ENCODE measurements at regions not wholly inside any gene's neighbourhood (a gene's known extent, or its start where the extent isn't known, plus 50 kb on each side); places are given as distances from the start of the nearest gene placed in this dataset.

DNA sequence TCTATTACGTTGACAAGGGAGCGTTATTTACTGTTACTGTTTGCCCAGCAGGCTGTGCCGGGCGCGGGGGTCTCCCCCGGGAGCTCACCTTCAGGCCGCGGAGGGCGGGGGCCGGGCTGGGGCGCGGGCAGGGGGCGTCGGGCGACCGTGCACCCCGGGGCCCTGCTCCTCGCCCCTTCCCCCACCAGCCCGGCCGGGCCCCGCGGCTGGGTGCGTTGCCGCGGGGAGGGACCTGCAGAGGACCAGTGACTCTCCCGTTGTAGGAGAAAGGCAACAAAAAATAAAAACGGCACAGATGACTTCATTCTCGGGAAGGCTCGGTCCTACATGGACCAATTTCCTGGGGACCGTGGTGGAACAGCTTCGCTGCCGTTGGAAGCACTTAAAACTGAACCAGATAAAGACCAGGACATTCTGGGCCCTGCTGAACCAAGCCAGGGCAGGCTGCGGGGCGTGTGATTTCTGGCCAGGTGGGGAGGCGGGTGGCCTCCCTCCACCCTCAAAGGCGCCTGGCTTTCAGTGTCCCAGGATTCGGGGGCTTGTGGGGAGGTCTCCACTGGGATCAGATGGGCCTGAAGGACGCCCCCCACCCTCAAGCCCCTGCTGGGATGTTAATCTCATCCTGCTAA is 57.4 kb downstream of the IGLL1 start:
- no peak for DNase-seq

DNA sequence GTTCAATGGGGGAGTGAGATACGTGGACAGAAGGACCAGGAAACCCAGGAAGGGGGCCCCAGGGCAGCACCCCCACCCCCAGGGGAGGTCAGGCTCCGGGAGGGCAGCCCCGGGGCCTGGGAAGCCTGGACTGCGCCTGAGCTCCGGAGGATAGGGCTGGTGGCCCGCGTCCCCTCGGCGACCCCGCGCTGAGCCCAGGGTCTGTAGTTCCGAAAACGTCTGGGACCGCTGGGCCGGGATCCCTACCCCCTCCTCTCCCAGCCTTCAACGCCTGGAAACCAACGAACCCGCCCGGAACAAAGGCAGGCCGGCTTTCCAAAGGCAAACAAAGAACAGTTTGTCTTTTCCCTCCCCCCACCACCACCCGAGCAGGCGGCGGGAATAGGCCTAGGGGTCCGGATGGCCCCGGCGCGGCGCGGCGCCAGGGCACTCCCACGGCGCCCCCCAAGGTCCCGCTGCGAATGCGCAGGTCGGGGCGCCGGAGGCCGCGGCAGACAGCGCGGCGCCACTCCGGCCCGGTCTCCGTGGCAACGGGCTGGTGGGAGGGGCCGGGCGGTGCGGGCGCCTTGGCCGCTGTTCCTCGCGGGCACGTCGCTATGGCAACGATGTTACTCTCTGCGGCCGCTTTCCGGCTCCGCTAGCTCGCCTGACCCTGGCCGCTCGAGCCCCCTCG is 58.5 kb downstream of the IGLL1 start:
- DNase-seq, result peak; percentile 86

DNA sequence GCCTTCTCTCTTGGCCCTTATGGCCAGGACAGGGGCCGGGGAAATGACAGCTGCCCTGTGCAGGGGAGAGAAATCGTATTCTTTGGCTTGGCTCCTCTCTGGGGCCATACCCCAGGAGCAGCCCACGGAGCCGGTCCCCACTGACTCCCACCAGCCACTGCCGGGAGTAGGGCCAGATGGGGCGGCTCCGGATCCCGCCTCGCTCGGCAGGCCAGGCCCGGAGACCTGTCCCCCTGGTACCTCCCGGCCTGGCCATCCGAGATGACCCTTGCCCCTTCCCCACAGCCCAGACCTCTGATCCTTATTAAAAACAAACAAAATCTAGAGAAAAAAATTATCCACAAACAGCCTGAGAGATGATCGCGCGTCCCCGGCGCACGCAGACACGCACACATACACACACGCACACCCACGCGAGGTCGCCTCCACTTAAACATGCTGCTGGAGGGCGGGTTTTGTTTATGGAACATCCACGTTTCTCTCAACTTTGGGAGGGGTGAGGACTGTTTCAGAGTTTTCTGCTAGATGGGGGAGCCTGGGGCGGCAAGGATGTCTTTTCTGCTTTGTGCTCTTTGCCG is 59.1 kb downstream of the IGLL1 start:
- no peak for DNase-seq

DNA sequence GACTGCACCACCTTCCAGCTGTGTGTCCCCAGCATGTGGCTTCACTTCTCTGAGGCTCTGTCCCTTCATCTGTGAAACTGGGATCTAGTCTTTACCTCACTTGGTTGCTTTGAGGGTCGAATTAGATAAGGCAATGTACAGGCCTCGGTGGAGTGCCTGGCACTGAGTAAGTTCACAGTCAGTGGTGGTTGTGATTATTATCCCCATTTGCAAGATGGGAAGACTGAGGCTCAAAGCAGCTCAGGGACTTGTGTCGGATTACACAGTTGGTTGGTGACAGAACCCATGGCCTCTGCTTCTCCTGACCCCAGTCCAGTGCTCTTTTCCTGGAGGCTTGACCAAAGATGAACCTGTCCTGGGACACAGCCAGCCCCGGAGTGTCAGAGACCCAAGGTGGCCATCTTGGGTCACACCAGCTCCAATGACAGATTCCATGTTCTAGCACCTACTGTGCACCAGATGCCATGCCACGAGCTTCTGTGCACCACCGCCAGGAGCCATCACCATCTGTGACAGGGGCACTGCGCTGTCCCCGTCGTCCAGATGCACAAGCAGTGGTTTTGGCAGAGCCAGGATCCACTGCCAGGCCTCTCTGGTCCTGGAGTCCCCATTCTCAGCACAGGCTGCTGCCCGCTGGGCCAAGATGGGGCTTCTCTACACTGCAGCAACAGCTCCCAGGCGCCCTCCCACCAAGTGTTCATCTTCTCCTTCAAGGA is 60.5 kb downstream of the IGLL1 start:
- DNase-seq, result no peak

DNA sequence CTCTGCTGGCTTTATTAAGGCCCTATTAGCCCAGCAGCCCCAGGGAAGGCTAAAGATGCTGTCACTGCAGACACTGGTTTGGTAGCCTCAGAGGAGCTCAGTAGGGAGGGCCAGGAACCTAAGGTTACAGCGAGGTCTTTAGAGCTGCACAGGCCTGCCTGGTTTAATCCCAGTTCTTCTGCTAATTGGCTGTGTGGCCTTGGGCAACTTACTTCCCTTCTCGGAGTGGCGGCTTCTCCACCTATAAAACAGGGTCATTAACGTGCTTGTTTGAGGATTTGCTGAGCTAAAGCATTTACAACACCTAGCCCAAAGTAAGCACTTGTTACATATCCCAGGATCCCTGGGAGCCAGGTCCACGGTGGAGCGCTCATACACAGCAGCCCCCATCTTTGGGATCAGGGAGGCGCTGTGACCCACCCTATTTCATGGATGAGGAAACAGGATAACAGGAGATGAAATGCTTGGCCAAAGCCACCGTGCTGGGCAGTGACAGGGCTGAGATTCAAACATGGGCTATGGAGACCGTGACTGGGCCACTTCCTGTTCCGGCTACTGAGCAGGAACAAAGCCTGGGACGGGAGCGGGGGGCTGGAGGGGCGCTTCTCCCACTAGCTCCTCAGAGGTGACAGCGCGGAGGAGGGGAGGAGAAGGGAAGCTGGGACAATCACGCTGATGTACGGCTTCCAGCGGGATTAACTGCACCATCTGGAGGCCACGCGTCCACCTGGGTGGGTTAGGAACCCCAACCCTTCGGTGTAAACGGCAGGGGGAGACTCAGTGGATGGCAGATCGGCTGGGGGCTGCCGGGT is 61.5 kb downstream of the IGLL1 start:
- DNase-seq, result no peak

DNA sequence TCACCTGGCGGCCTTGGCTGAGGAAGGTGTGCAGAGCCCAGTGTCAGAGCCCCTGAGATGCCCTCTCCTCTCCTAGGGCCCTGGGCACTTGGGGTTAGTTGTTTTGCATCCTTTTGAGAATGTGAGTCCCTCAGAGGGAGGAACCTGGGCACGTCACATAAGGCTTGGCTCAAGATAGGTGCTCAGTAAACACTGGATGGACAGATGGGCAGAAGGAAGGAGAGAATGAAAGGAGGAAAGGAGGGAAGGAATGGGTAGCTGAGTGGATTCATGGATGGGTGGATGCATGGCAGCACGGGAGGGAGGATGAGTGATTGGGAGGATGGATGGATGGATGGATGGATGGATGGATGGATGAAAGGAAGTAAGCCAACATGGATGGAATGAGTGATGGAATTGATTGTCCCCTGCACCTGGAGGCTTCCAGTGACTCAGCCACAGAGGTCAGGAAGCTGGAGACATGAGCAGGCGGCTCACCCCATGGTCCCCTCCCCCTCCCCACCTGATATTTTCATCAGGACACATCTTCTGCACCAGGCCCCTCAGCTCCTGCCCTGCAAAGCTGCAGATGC is 62.2 kb downstream of the IGLL1 start:
- no peak for DNase-seq

DNA sequence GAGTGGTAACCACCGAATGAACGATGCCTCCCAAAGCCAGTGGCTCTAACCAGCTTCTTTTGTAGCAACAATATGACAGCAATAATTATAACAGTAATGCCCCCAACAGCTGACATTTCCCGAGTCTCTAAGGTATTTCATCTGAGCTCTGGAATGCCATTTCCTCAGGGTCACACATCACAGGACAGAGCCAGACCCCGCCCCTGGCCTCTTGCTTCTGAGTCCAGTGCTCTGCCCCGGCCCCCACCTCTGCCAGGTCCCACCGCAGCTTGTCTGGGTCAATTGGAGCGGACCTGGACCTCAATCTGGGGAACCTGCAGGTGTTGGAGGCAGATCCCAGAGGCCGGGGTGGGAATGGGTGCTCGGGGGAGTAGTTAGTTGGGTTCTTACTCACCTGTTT is 63.8 kb downstream of the IGLL1 start:
- DNase-seq, result no peak

DNA sequence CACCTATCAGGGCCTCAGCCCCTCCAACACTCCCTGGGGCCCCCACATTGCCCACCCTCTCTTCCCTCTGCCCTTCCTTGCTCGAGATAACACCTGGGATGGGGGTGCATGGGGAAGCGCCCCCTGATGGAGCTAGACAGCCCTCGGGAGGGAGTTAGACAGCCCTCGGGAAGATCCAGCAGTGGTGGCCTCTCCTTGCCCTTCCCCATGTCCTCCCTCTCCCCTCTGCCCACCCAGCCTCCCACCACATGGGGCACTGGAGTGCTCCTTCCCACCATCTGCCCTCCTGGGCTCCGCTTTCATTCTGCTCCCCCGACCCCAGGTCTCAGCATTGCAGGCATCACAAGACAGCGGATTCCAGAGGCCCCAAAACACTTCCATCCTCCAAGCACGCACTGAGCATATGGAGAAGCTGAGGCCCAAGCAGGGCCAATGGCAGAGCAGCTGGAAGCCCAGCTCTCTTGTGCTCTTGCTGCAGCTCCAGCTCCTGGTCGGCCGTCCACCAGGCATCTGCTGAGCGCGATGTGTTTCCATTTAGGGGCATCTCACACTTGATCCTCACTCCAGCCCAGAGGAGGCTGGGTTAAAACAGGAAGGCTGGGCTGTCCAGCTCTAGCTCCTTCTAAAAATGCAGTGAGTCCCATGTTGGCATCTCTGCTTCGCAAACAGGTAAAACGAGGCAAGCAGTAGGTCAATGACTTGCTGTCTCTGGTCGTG is 65.6 kb downstream of the IGLL1 start:
- no peak for DNase-seq

DNA sequence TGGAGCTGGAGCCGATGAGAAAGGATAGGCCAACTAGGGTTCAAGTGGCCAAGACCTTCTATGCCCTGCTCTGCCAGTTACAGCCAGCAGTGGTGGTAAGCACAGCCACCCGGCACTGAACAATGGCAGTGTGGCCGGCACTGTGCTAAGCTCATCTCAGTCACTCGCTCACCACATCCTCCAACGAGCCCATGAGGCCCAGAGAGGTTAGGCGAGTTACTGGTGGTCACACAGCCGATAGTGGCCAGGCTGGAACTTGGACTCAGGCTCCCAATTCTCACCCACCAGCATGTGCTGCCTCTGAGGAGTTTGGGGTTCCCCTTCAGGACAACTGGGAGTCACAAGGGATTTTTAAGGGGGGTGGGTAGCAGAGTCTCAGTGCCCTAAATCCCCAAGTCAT is 66.4 kb downstream of the IGLL1 start:
- DNase-seq, result no peak

DNA sequence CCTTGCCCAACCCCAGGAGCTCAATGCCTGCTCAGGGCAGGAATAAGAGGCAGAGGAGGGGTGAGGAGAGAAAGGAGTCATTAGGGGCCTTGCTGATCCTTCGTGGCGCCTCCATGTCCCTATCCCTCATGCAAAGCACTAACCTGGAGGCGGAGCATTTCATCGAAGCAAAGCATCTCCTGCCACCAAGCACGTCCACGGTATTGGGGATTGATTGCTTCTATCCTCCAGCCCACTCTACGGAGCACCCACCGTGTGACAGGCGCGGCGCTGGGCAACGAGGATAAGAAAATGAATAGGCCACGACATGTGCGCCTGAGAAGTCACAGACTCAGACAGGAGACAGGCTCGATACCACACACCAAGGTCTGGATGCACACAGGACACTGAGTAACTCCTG is 67.0 kb downstream of the IGLL1 start:
- DNase-seq, result no peak

DNA sequence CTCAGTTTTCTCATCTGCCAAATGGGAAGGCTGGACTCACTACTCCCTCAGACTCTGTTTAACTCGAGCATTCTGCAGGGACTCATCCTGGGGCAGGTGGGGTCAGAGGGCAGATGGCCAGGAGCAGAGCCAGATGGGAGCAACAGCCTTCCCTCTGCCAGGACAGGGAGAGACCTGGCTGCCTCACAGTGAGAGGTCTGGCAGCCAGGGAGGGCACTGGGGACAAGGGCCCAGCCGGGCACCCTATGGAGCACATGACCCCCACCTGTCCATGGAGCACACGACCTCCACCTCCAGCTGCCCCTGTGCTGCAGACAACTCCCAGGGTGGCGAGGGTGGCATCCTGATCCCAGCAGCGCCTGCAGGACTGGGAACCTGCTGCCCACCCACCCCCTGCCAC is 67.4 kb downstream of the IGLL1 start:
- DNase-seq, result no peak

DNA sequence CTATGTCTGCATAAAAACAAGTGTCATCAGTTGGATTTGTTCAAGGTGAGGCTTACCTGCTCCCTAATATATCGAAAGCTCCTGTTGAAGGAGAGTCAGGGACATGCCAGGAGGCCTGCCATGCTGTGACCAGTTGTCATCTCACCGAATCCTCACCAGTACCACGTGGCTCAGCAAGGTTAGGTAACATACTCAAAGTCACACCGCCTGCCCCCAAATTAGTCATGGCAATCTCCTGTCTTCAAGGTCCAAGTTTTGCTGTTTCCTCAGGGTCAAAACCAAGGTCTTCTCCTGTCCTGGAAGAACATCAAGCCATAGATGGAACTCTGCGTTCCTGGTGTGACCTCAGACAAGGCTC is 67.8 kb downstream of the IGLL1 start:
- no peak for DNase-seq

DNA sequence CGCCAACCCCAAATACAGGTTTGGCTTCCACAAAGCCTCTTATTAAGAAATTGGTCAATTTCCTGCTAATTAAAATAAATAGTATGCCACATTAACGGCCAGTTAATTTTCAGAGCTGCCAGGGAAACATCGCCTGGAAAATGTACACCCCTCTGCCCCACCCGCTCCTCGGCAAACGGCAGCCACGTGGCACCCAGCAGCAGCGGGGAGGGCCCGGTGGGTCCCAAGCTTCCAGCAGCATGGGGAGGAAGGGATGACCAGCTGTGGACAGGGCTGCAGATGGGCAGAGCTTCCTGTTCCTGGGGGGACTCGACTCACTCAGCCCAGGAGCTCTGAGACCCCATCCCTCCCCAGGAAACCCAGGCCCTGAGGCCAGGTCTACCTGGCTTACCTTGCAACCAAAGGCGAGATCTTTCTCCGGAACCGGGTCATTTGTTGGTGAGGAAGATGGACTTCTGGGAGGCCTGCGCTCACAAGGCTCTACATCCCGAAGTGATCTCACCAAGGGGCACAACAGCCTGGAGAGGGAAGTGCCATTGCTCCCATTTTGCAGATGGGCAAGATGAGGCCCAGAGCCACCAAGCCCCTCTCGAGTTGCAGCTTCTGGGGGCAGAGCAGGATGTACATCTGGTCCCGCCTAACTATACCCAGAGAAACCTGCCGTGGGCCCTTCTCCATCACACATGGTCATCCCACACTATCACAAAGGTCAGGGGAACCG is 68.3 kb downstream of the IGLL1 start:
- no peak for DNase-seq

DNA sequence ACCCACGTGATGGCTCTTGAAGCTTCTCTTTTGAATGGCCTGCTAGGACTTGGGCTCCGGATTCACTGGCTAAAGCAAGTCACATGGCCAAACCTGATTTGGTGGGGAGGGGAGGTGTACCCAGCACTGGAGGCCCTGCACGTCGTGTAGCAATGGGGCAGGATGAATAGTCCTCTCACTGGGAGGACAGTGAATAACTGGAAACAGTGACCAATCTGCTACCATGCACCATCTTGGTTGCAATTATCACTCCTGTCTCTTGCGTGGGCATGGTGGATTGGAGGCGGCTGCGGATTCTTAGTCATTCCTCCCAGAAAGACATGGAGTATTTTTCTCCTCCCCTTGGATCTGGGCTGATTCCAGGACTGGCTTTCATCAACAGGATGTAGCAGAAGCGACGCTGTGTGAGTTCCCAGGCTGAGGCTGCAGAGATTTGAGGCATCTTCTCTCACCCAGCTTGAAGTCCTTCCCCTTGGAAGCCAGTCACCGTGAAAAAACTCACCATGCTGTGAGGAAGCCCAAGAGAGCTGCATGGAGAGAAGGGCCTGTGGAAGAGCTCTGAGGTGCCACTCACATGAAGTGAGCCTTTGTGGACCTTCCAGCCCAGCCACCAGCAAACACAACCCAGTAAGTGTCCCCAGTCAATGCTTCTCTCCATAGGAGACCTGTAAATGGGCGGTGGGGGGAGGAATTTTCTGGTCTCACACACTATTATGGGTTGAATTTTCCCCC is 70.4 kb downstream of the IGLL1 start:
- no peak for DNase-seq

DNA sequence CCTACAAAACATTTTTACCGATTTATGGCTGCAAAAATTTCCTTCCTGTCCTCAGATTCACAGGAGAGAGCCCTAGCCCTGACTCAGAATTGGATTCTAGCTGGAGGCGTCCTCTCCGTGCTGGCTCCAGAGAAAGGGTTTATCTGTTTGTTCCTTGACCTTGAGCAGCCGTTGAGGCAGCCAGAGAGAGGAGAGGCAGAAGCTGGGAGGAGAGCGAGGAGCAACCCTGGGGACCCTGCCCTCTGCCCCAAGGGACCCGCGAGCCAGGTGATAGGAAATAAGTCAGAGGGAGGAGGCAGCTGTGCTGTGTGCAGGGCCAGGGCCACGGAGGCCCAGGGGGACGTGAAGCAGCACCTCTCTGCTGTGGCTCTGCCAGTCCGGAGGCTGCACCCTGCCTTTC is 75.6 kb downstream of the IGLL1 start:
- DNase-seq, result no peak

DNA sequence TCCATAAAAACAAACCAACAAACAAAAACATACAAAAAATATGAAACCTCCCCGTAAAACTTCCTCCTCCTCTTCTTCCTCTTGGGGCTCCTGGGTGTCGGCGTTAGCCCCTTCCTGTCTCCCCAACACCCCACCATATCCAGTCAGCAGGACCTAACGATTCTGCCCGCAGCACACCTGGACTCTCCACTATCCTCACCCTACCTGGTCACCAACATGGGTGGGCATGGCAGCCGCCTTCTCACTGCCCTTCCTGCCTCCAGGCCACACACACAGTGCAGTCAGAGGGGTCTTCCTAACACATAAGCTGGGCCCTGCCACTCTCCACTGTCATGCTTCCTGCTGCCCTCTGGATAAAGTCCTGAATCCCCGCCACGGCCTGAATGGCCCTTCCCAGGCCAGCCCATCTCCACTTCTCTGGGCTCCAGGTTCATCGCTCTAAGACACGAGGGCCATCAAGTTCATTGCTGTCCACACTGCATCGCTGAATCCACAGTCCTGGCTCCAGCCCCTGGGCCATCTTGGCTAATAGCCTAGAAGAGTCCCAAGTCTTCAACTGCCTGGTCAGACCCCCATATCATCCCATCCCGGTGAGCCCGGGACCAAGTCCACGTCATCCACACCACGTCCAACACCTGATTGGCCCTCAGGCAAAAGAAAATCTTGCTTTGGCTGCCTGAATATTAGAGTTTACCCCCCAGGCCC is 76.2 kb downstream of the IGLL1 start:
- DNase-seq, result no peak

DNA sequence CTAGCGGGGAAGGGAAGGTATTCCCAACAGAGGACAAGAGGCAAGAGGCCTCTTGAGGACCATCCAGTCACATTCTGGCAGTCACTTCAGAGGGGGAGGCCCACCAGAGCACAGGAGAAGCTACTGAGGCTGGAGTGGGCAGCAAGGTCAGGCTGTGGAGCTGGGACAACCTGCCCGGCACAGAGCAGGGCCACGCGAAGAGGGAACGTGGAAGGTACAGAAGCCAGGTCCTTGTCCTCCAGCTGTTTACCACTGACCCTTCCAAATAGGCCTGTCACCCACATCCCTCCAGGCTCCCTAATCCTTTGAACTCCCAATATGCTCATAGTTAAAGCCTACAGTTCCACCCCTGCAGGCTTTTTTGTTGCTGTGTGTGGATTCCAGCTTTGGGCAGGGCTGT is 76.9 kb downstream of the IGLL1 start:
- no peak for DNase-seq

DNA sequence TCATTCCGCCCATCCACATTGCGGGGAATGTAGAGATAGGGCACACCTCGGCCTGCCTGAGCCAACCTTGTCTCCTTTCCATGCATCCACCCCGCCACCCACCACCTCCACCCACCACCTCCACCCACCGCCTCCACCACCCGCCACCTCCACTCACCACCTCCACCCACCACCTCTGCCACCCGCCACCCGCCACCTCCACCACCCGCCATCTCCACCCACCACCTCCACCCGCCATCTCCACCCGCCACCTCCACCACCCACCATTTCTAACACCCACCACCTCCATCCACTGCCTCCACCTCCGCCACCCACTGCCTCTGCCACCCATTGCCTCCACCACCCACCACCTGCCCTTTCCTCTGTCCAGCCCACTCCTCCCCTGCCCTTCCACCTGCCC is 78.4 kb downstream of the IGLL1 start:
- DNase-seq, result no peak

DNA sequence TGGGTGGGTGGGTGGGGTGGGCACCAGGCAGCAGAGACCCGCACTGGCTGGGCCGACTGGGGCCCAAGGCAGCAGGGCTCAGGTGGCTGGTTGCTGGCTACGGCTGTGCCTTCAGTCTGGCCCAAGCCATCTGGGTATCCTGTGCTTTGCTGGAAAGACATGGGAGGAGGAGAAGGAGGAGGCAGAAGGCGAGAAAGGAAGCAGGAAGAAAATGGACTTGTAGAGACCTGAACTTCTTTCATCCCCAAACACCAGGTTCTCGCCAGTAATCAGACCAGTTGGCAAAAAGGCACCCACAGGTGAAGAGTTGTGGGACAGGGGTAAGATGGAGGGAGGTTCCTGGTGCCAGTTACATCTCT is 78.8 kb downstream of the IGLL1 start:
- DNase-seq, result no peak
